K562 (cell line): ENCODE measurements at regions not wholly inside any gene's neighbourhood (a gene's known extent, or its start where the extent isn't known, plus 50 kb on each side); places are given as distances from the start of the nearest gene placed in this dataset.

Experiments used
- CTCF ChIP-seq, 3 experiments: IDR thresholded peaks in 2 of 3; conservative IDR thresholded peaks in 1 of 3; 2 replicates each; pipeline ENCODE4 v1.5.1; 2011 to 2012; ENCODE audit warnings: low read length in 3 of 3, mild to moderate bottlenecking in 3 of 3, control low read depth in 2 of 3, improper control_type of control experiment in 1 of 3, inconsistent platforms in 1 of 3, low read depth in 1 of 3, mixed read lengths in 1 of 3, moderate library complexity in 1 of 3; ENCODE audit not compliant: insufficient read depth in 2 of 3
- EZH2 ChIP-seq: IDR thresholded peaks from 2 replicates; pipeline ENCODE4 v1.6.1; 2012; ENCODE audit warnings: low read depth, mild to moderate bottlenecking, inconsistent platforms, low read length, borderline replicate concordance
- HDAC8 ChIP-seq: fragments of 450-650 bp; IDR thresholded peaks from 2 replicates; pipeline ENCODE4 v1.6.1; 2016; ENCODE audit warnings: mild to moderate bottlenecking, missing genetic modification characterization, moderate library complexity, missing compliant biosample characterization
- JUND ChIP-seq, 2 experiments: IDR thresholded peaks; 2 replicates in 1 of 2; 3 replicates in 1 of 2; pipeline ENCODE4 v1.6.1; 2011; ENCODE audit warnings: borderline replicate concordance in 2 of 2, low read depth in 2 of 2, low read length in 2 of 2, improper control_type of control experiment in 1 of 2, missing biosample characterization in 1 of 2, missing genetic modification characterization in 1 of 2, missing genetic modification reagents in 1 of 2
- ZNF354B ChIP-seq: fragments of 250-450 bp; sonication (Bioruptor Pico); IDR thresholded peaks from 2 replicates; pipeline ENCODE4 v1.4.0; 2020

- TF ChIP-seq JUND (IDR thresholded peaks at IDR 0.05; ENCODE audit: borderline replicate concordance, low read depth, low read length) (no peak), JUND (tag; IDR thresholded peaks at IDR 0.05; ENCODE audit: borderline replicate concordance, low read depth, low read length) (no peak), EZH2 (no peak), ZNF354B (CRISPR knock-in tag) (no peak), HDAC8 (tag) (no peak), CTCF (IDR thresholded peaks at IDR 0.05 in 2 of 3, conservative IDR thresholded peaks at IDR 0.05 in 1 of 3; ENCODE audit: insufficient read depth in 2 of 3, low read depth in 1 of 3, low read length in 3 of 3) (no peak)
Measured at GRCh38 chr2:160747501-160748170, 254.0 kb upstream of the RBMS1 start.
